Astrocyte (in vitro differentiated cells and primary cell): ENCODE measurements at regions not wholly inside any gene's neighbourhood (a gene's known extent, or its start where the extent isn't known, plus 50 kb on each side); places are given as distances from the start of the nearest gene placed in this dataset.

Source experiments
- DNase-seq: peaks from one replicate; pipeline ENCODE4 v3.0.0-alpha.2; 2010; ENCODE audit warnings: low read depth
- FAIRE-seq: peaks from 2 replicates; lab custom pipeline; 2011; peaks lifted over from hg19 to GRCh38; lab: Jason Lieb, UNC
- H2AFZ ChIP-seq: 2 replicates; pipeline ENCODE4 v1.6.0; 2012; ENCODE audit warnings: low read depth, low read length, inconsistent platforms
- H3K27ac ChIP-seq: 2 replicates; pipeline ENCODE4 v1.5.1; 2011; ENCODE audit warnings: low read depth, low read length, inconsistent platforms
- H3K27me3 ChIP-seq: 2 replicates; pipeline ENCODE4 v1.6.0; 2011; ENCODE audit warnings: low read length, inconsistent platforms; ENCODE audit not compliant: insufficient read depth
- H3K36me3 ChIP-seq: 2 replicates; pipeline ENCODE4 v1.5.1; 2011; ENCODE audit warnings: low read length, inconsistent platforms; ENCODE audit not compliant: insufficient read depth
- H3K4me1 ChIP-seq: 2 replicates; pipeline ENCODE4 v1.5.1; 2011; ENCODE audit warnings: low read length, inconsistent platforms; ENCODE audit not compliant: insufficient read depth
- H3K4me2 ChIP-seq: 2 replicates; pipeline ENCODE4 v1.6.0; 2012; ENCODE audit warnings: low read length, inconsistent platforms
- H3K4me3 ChIP-seq: 2 replicates; pipeline ENCODE4 v1.5.1; 2011; ENCODE audit warnings: low read depth, mild to moderate bottlenecking, low read length, inconsistent platforms; ENCODE audit not compliant: insufficient read depth
- H3K79me2 ChIP-seq: 2 replicates; pipeline ENCODE4 v1.6.0; 2012; ENCODE audit warnings: mild to moderate bottlenecking, low read length, inconsistent platforms; ENCODE audit not compliant: insufficient read depth
- H3K9ac ChIP-seq: 2 replicates; pipeline ENCODE4 v1.6.0; 2012; ENCODE audit warnings: mild to moderate bottlenecking, low read length, inconsistent platforms
- H3K9me3 ChIP-seq: 2 replicates; pipeline ENCODE4 v1.5.1; 2012; ENCODE audit warnings: low read depth, mild to moderate bottlenecking, low read length, inconsistent platforms; ENCODE audit not compliant: insufficient read depth
- H4K20me1 ChIP-seq: 2 replicates; pipeline ENCODE4 v1.6.0; 2012; ENCODE audit warnings: low read length, inconsistent platforms; ENCODE audit not compliant: insufficient read depth
- H3K27ac Mint-ChIP-seq: one replicate; pipeline ENCODE4 v1.8.0; 2021; ENCODE audit warnings: mild to moderate bottlenecking, mixed read lengths; ENCODE audit not compliant: unreplicated experiment
- H3K27me3 Mint-ChIP-seq: one replicate; pipeline ENCODE4 v1.8.0; 2021; ENCODE audit warnings: low read depth, mixed read lengths; ENCODE audit not compliant: unreplicated experiment
- H3K36me3 Mint-ChIP-seq: one replicate; pipeline ENCODE4 v1.8.0; 2021; ENCODE audit warnings: low read depth, mixed read lengths; ENCODE audit not compliant: unreplicated experiment
- H3K4me1 Mint-ChIP-seq: one replicate; pipeline ENCODE4 v1.8.0; 2021; ENCODE audit warnings: low read depth, mixed read lengths; ENCODE audit not compliant: unreplicated experiment
- H3K4me3 Mint-ChIP-seq: one replicate; pipeline ENCODE4 v1.8.0; 2021; ENCODE audit warnings: mild to moderate bottlenecking, moderate library complexity, mixed read lengths; ENCODE audit not compliant: unreplicated experiment
- H3K9me3 Mint-ChIP-seq: one replicate; pipeline ENCODE4 v1.8.0; 2021; ENCODE audit warnings: mild to moderate bottlenecking, mixed read lengths; ENCODE audit not compliant: unreplicated experiment
- CTCF ChIP-seq: IDR thresholded peaks from 2 replicates; pipeline ENCODE4 v1.5.1; 2011; ENCODE audit warnings: low read depth, mild to moderate bottlenecking, inconsistent platforms, low read length, moderate library complexity; ENCODE audit not compliant: insufficient read depth
- EZH2 ChIP-seq: IDR thresholded peaks from 2 replicates; pipeline ENCODE4 v1.6.1; 2012; ENCODE audit warnings: mild to moderate bottlenecking, low read length, inconsistent platforms; ENCODE audit not compliant: insufficient read depth

DNA sequence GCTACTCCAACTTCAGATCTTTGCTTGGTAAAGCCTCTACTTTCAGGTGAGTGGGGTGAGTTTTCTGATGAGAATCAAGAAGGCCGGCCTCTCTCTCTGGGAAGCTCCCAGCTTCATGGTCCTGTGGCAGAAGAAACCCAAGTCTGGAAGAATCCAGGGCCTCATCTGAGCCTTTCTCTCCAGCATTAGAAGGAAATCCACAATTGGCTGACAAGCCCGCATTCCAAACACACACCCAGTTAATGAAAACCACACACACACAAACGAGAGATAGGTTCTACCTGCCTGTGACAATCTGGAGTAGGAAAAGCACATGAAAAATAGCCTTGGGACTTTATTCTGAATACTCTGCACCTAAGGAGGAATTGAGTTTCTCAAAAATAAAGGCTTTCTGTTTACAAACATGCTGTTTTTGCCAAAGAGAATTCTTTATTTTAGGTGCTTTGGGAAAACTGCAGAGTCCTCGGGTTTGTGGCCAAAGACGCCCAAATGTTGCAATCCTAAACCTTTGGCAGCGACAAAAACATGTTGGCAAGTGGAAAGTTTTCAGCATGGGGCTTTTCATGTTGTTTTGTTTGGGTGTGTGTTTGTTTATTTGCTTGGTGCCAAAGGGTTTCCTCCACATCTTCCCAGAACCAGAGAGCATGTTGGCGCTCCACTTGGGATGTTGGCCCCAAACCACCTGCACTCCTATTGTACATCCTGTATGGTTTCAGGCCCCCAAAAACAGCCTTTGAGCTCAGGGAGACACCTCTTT lies 216.2 kb downstream of the SETD4 start:
- Mint-ChIP-seq H3K27ac (no peak overlapping the region), H3K27me3 (peaks cover 14% of the 10 kb centered on the region), H3K4me3 (no peak overlapping the region), H3K36me3 (no peaks in the 10 kb centered on the region), H3K4me1 (no peaks in the 10 kb centered on the region), H3K9me3 (peaks cover 7% of the 10 kb centered on the region)
- no peak overlapping the region for H3K9ac ChIP-seq
- FAIRE-seq = peak; percentile 34
- DNase-seq = no peak
- peaks cover 2% of the 10 kb centered on the region for H3K27me3 ChIP-seq
- H4K20me1 ChIP-seq = no peaks in the 10 kb centered on the region
- H3K27ac ChIP-seq = no peak overlapping the region
- H3K79me2 ChIP-seq = no peaks in the 10 kb centered on the region
- no peak overlapping the region for H2AFZ ChIP-seq
- no peak for TF ChIP-seq CTCF
- no peak for TF ChIP-seq EZH2
- no peaks in the 10 kb centered on the region for H3K9me3 ChIP-seq
- no peak overlapping the region for H3K4me3 ChIP-seq
- no peak overlapping the region for H3K4me2 ChIP-seq
- no peaks in the 10 kb centered on the region for H3K4me1 ChIP-seq
- no peaks in the 10 kb centered on the region for H3K36me3 ChIP-seq

- H3K27me3 ChIP-seq = peaks cover 2% of the 10 kb centered on the region
- DNase-seq = no peak
- H3K36me3 Mint-ChIP-seq = no peaks in the 10 kb centered on the region
These were observed 219.4 kb downstream of the SETD4 start for GRCh38 chr21:35840949-35841348.

More at GRCh38 chr21:35840949-35841348, 219.4 kb downstream of the SETD4 start:
- no peak for TF ChIP-seq CTCF
- TF ChIP-seq EZH2 = no peak
- Histone ChIP-seq H3K27ac (no peak overlapping the region), H3K4me1 (no peaks in the 10 kb centered on the region), H3K4me3 (no peak overlapping the region), H3K4me2 (no peak overlapping the region), H3K36me3 (no peaks in the 10 kb centered on the region), H3K79me2 (no peaks in the 10 kb centered on the region), H2AFZ (no peak overlapping the region), H3K9ac (no peak overlapping the region), H4K20me1 (no peaks in the 10 kb centered on the region), H3K9me3 (no peaks in the 10 kb centered on the region)
- H3K9me3 Mint-ChIP-seq = peaks cover 7% of the 10 kb centered on the region
- no peak for FAIRE-seq
- H3K27ac Mint-ChIP-seq = no peak overlapping the region
- peaks cover 13% of the 10 kb centered on the region for H3K27me3 Mint-ChIP-seq
- no peak overlapping the region for H3K4me3 Mint-ChIP-seq
- H3K4me1 Mint-ChIP-seq = no peaks in the 10 kb centered on the region
